Skin of body (tissue), 1 donor: ENCODE measurements at regions not wholly inside any gene's neighbourhood (a gene's known extent, or its start where the extent isn't known, plus 50 kb on each side); places are given as distances from the start of the nearest gene placed in this dataset.
"Not testable (repeated sequence)": the region's sequence is repeated elsewhere in the genome, so short reads cannot be mapped to it uniquely, and the experiment has no call there.

Experiments
- DNase-seq: peaks from one replicate; lab custom pipeline; 2025; lab: John Stamatoyannopoulos, UW

DNA sequence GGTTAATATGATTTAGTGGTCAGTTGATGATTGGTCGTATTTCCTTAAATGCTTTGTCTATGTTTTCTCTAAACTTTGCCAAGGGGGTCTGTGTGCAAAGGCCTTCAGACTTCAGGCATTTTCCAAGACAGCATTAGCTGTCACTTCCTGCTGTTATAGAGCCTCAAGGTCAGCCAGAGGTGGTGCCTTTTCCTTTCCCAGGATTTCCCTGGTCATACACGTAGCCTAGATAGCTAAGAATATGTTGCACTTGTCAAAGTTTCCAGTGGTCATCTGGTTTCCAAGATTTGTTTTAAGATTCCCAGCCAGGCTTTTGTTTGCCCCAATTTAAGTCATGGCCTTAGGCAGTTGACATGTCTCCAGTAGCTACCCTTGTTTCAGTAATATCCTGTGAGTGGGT, 133.2 kb upstream of the IGFBP3 start:
- DNase-seq = peak; percentile 60

GRCh38 chr7:46047581-46047980, 126.5 kb upstream of the IGFBP3 start:
- peak; percentile 55 for DNase-seq

DNA sequence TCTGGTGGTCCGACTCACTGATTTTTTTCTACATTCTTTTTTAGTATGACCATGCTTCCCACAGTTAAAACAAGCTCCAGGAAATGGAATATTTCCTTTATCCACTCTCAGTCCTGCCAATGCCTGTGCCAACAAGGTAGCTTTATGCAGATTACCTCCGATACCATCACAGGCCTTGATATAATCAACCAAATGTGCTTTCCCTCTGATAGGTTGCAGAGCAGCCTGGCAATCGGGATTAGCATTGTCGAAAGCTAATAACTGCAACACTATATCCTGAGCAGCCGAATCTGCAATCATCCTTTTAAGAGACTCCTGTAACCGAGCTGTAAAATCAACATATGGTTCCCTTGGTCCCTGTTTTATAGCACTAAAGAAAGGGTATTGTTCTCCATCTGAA, 122.3 kb upstream of the IGFBP3 start:
- DNase-seq = not testable (repeated sequence)

DNA sequence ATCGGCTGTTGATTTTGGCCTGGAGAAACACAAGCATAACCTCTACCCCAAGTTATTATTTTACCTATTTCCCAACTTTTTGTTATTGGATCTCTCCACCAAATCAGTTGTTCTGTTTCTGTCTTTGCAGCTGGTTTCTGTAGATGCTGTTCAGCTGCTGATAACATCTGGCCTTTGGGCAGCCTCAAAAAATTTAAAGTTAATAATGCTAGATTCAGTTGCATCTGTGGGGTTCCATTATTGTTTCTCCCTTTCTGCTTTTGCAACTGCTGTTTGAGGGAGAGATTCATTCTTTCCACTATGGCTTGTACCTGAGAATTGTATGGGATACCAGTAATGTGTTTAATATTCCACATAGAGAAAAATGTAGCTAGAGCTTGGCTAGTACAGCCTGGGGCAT, 118.7 kb upstream of the IGFBP3 start:
- not testable (repeated sequence) for DNase-seq

- DNase-seq = no peak
These were observed 114.1 kb upstream of the IGFBP3 start for GRCh38 chr7:46035166-46035565.

DNA sequence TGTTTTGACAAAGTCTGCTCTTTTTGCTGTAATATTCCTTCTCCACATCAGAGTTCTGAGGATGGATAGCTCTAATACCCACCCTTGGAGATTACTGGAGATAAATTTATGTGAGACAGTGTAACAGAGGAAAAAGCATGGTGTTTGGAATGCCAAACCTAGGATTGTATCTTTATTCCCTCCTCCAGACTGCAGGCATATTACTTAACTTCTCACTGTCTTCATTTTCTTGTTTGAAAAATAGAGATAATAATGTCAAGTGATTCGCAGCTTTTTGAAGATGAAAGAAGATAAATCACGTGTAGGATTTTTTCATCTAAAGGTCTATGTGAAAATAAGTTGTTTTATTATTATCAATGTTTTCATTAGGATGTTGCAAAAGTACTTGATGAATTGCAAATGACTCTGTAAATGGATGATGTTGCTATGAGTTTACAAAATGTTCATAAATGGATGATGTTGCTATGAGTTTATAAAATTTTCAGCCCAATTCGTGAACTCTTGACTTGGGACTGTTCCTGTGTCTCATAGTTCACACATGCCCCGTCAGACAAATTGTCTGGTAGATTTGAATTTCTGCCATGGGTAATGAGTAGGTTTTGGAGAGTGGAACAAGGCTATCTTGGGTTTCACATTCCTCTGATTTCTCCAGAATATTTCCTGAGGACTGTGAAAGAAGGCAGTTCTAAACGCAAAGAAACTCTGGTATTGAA, 113.1 kb upstream of the IGFBP3 start:
- DNase-seq = no peak

DNA sequence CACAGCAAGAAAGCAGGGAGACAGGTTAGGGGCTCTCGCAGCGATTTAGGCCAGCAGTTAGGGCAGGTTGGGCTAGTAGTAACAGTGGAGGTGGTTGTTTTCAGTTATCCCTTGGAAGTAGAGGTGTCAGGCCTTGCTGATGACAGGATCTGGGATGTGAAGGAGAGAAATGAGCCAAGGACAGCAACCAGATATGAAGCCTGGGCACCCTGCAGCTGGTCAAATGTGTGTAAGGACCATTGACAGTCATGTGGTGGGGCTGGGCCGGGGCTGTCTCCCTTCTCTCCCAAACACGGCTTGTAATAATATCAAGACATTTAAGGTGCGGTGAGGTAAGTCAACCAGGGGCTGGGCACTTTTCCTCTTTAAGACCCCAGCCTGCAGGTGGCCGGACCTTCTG, 112.5 kb upstream of the IGFBP3 start:
- no peak for DNase-seq

GRCh38 chr7:46032942-46033341, 111.9 kb upstream of the IGFBP3 start:
- DNase-seq = no peak

GRCh38 chr7:46032353-46032752, 111.3 kb upstream of the IGFBP3 start:
- no peak for DNase-seq

- no peak for DNase-seq
These were observed 108.1 kb upstream of the IGFBP3 start for GRCh38 chr7:46029111-46029704.

DNA sequence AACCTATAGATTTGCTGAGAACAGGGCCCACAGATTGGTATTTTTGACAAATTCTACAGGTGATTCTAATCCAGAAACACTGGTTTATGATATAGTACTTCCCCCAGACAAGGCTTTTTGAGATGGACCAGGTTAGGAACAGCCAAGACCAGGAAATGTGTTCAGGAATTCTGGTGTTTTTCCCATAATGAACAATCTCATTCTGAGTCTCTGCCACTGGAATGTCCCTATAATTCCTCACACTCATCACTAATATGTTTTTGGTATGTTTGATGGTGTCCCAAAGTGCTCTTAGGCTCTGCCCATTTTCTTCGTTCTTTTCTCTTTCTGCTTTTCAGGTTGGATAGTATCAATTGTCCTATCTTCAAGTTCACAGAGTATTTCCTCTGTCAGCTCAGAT, 107.2 kb upstream of the IGFBP3 start:
- DNase-seq = no peak

GRCh38 chr7:46026741-46027140, 105.7 kb upstream of the IGFBP3 start:
- DNase-seq = no peak

GRCh38 chr7:46024263-46024916, 103.3 kb upstream of the IGFBP3 start:
- no peak for DNase-seq

GRCh38 chr7:46022397-46022796, 101.3 kb upstream of the IGFBP3 start:
- no peak for DNase-seq

- DNase-seq = peak; percentile 40
These were observed 94.2 kb upstream of the IGFBP3 start for GRCh38 chr7:46015107-46015868.

DNA sequence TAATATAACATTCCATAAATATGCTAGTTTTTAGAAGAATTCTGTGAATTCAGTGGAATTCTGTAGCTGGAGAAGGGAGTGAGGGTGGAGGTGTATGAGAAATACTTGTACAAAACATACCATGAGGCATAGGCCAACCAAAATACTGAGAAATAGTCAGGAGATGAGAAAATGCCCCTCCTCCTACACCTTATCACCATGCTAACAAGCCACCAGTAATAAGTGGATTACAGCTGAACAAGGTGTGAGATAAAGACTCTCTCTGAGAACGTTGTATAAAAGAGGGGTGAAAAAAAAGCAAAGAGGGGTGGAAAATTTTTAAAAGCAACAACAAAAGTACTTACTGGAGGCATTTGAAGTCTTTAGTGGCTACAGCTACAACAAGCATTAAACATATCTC, 90.4 kb upstream of the IGFBP3 start:
- DNase-seq = no peak

GRCh38 chr7:46011059-46011458, 90.0 kb upstream of the IGFBP3 start:
- no peak for DNase-seq

DNA sequence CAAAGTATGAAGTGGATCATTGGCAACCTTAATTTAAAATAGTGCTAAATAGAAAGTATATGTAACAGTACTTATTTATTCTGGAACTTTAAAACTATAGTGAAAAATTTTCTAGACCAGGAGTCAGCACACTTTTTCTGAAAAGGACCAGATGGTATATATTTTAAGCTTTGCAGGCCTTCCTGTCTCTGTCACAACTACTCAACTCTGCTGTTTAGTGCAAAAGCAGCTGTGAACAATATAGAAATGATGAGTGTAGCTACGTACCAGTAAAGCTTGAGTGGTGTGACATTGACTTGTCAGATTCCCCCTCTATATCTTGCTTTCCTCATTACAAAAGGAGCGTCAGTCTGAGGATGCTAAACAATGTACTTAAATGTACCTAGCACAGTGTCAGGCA, 88.1 kb upstream of the IGFBP3 start:
- peak; percentile 31 for DNase-seq

GRCh38 chr7:46007990-46008643, 87.0 kb upstream of the IGFBP3 start:
- DNase-seq = no peak

DNA sequence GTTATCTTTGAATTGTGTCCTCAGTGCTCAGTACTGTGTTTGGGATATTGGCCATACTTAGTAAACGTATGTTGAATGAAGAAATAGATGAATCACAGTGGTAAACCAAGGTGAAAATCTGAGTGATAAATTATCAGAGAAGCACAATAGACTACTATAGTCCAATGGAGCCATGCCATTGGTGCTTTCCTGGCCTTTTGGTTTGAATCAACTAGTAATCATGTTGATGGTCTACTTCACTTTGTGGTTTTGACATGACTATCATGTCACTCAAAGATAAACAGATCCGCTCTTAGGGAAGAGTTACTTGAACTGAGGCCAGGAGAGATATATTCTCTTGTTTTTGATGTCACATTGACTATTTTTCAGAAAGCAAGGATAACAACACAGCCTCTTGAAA, 86.1 kb upstream of the IGFBP3 start:
- no peak for DNase-seq

GRCh38 chr7:46006723-46007122, 85.7 kb upstream of the IGFBP3 start:
- no peak for DNase-seq

GRCh38 chr7:46006212-46006611, 85.1 kb upstream of the IGFBP3 start:
- no peak for DNase-seq
